Breast epithelium (tissue), 3 donors: ENCODE measurements at regions not wholly inside any gene's neighbourhood (a gene's known extent, or its start where the extent isn't known, plus 50 kb on each side); places are given as distances from the start of the nearest gene placed in this dataset.

ENCODE experiments used
- CTCF ChIP-seq, 3 donors: fragments of 450-650 bp; IDR thresholded peaks; one replicate each; pipeline ENCODE4 v1.5.1; 2016 to 2017; ENCODE audit warnings: antibody characterized with exemption in 3 of 3, mild to moderate bottlenecking in 3 of 3, moderate library complexity in 3 of 3
- POLR2A ChIP-seq: fragments of 450-650 bp; IDR thresholded peaks from one replicate; pipeline ENCODE4 v1.6.1; 2016; ENCODE audit warnings: antibody characterized with exemption, mild to moderate bottlenecking, moderate library complexity
- POLR2AphosphoS5 ChIP-seq, 3 donors: sonication (generic); formaldehyde crosslinking; IDR thresholded peaks; one replicate each; pipeline ENCODE4 v1.6.1; 2017; ENCODE audit warnings: antibody characterized with exemption in 3 of 3

GRCh38 chr2:6683516-6683915 lies 182.2 kb downstream of the CMPK2 start:
- TF ChIP-seq CTCF (IDR thresholded peaks at IDR 0.05) (no peak), POLR2A (no peak), POLR2AphosphoS5 (IDR thresholded peaks at IDR 0.05) (no peak)
